H9 (cell line): ENCODE measurements at regions not wholly inside any gene's neighbourhood (a gene's known extent, or its start where the extent isn't known, plus 50 kb on each side); places are given as distances from the start of the nearest gene placed in this dataset.

Experiments used
- DNase-seq: peaks from one replicate; pipeline ENCODE4 v3.0.0-alpha.2; 2017
- H2AFZ ChIP-seq: one replicate; pipeline ENCODE4 v1.6.1; 2013; ENCODE audit warnings: mild to moderate bottlenecking, low read length, control low read depth, moderate library complexity
- H2AK5ac ChIP-seq: 2 replicates; pipeline ENCODE4 v1.6.1; 2013; ENCODE audit warnings: low read length, control low read depth, mixed read lengths; ENCODE audit not compliant: insufficient read length
- H2BK120ac ChIP-seq: one replicate; pipeline ENCODE4 v1.6.1; 2013; ENCODE audit warnings: low read depth, mild to moderate bottlenecking, low read length, control low read depth, inconsistent platforms; ENCODE audit not compliant: poor library complexity, severe bottlenecking
- H2BK12ac ChIP-seq: 2 replicates; pipeline ENCODE4 v1.6.1; 2013; ENCODE audit warnings: low read length, control low read depth, mixed read lengths, low read depth; ENCODE audit not compliant: insufficient read length
- H2BK15ac ChIP-seq: 2 replicates; pipeline ENCODE4 v1.6.1; 2013; ENCODE audit warnings: low read depth, low read length, control low read depth
- H2BK20ac ChIP-seq: one replicate; pipeline ENCODE4 v1.6.1; 2013; ENCODE audit warnings: low read depth, mild to moderate bottlenecking, low read length, control low read depth, inconsistent platforms; ENCODE audit not compliant: poor library complexity, severe bottlenecking
- H2BK5ac ChIP-seq: 2 replicates; pipeline ENCODE4 v1.6.1; 2013; ENCODE audit warnings: low read length, control low read depth, mixed read lengths; ENCODE audit not compliant: insufficient read length
- H3K14ac ChIP-seq: 2 replicates; pipeline ENCODE4 v1.6.1; 2013; ENCODE audit warnings: low read length, control low read depth; ENCODE audit not compliant: insufficient read depth
- H3K18ac ChIP-seq: 2 replicates; pipeline ENCODE4 v1.6.1; 2013; ENCODE audit warnings: low read depth, mild to moderate bottlenecking, mixed read lengths, low read length, control low read depth; ENCODE audit not compliant: insufficient read length
- H3K23ac ChIP-seq: 2 replicates; pipeline ENCODE4 v1.6.1; 2013; ENCODE audit warnings: low read length, control low read depth, mixed read lengths, low read depth; ENCODE audit not compliant: insufficient read length
- H3K23me2 ChIP-seq: 2 replicates; pipeline ENCODE4 v1.6.1; 2013; ENCODE audit warnings: low read depth, mild to moderate bottlenecking, mixed read lengths, low read length, control low read depth; ENCODE audit not compliant: insufficient read length, poor library complexity, severe bottlenecking
- H3K27ac ChIP-seq: 2 replicates; pipeline ENCODE4 v1.5.1; 2013; ENCODE audit warnings: low read length, control low read depth, mixed read lengths, low read depth; ENCODE audit not compliant: insufficient read length
- H3K27me3 ChIP-seq: 2 replicates; pipeline ENCODE4 v1.6.1; 2013; ENCODE audit warnings: low read length, control low read depth, inconsistent platforms; ENCODE audit not compliant: insufficient read depth
- H3K4ac ChIP-seq: 2 replicates; pipeline ENCODE4 v1.6.1; 2013; ENCODE audit warnings: low read depth, mild to moderate bottlenecking, control low read depth, inconsistent platforms, low read length, moderate library complexity
- H3K4me1 ChIP-seq: 2 replicates; pipeline ENCODE4 v1.6.1; 2013; ENCODE audit warnings: low read length, control low read depth, inconsistent platforms; ENCODE audit not compliant: insufficient read depth
- H3K4me2 ChIP-seq: 2 replicates; pipeline ENCODE4 v1.6.1; 2013; ENCODE audit warnings: low read length, control low read depth, mixed read lengths; ENCODE audit not compliant: insufficient read length, insufficient read depth
- H3K56ac ChIP-seq: 2 replicates; pipeline ENCODE4 v1.6.1; 2013; ENCODE audit warnings: low read depth, mild to moderate bottlenecking, mixed read lengths, low read length, control low read depth; ENCODE audit not compliant: insufficient read length
- H3K79me1 ChIP-seq: 2 replicates; pipeline ENCODE4 v1.6.1; 2013; ENCODE audit warnings: low read depth, mild to moderate bottlenecking, moderate library complexity, low read length, control low read depth, inconsistent platforms; ENCODE audit not compliant: insufficient read depth, poor library complexity, severe bottlenecking
- H3K79me2 ChIP-seq: 2 replicates; pipeline ENCODE4 v1.6.1; 2013; ENCODE audit warnings: low read length, control low read depth, inconsistent platforms; ENCODE audit not compliant: insufficient read depth
- H3K9ac ChIP-seq: 2 replicates; pipeline ENCODE4 v1.6.1; 2013; ENCODE audit warnings: low read length, control low read depth, mixed read lengths; ENCODE audit not compliant: insufficient read length; ENCODE audit errors: extremely low read depth
- H3K9me3 ChIP-seq: one replicate; pipeline ENCODE4 v1.6.1; 2013; ENCODE audit warnings: low read depth, low read length, inconsistent platforms; ENCODE audit not compliant: control insufficient read depth
- H3T11ph ChIP-seq: one replicate; pipeline ENCODE4 v1.6.1; 2013; ENCODE audit warnings: mild to moderate bottlenecking, low read length, control low read depth, inconsistent platforms
- H4K20me1 ChIP-seq: one replicate; pipeline ENCODE4 v1.6.1; 2013; ENCODE audit not compliant: control insufficient read depth, insufficient read length, insufficient read depth
- H4K5ac ChIP-seq: 2 replicates; pipeline ENCODE4 v1.6.1; 2013; ENCODE audit warnings: low read depth, mild to moderate bottlenecking, mixed read lengths, low read length, control low read depth; ENCODE audit not compliant: insufficient read length
- H4K8ac ChIP-seq: replicated peaks from 2 replicates; pipeline ENCODE4 v1.6.1; 2013; ENCODE audit warnings: low read length, control low read depth, mixed read lengths, low read depth; ENCODE audit not compliant: insufficient read length
- H4K91ac ChIP-seq: 2 replicates; pipeline ENCODE4 v1.6.1; 2013; ENCODE audit warnings: low read depth, mild to moderate bottlenecking, moderate library complexity, mixed read lengths, low read length, control low read depth; ENCODE audit not compliant: insufficient read length
- H3K27ac Mint-ChIP-seq, 3 experiments: 2 replicates in 2 of 3; 3 replicates in 1 of 3; pipeline ENCODE4 v1.8.0; 2020 to 2021; ENCODE audit warnings: mixed read lengths in 3 of 3, mild to moderate bottlenecking in 1 of 3, moderate library complexity in 1 of 3
- H3K27me3 Mint-ChIP-seq: 2 replicates; pipeline ENCODE4 v1.8.0; 2021; ENCODE audit warnings: low read depth, mild to moderate bottlenecking, moderate library complexity, mixed read lengths
- H3K36me3 Mint-ChIP-seq, 3 experiments: 2 replicates in 2 of 3; 3 replicates in 1 of 3; pipeline ENCODE4 v1.8.0; 2020 to 2021; ENCODE audit warnings: low read depth in 3 of 3, mixed read lengths in 3 of 3; ENCODE audit not compliant: insufficient read depth in 1 of 3
- H3K4me1 Mint-ChIP-seq, 2 experiments: 2 replicates each; pipeline ENCODE4 v1.8.0; 2020; ENCODE audit warnings: mixed read lengths in 2 of 2
- H3K4me3 Mint-ChIP-seq, 2 experiments: 2 replicates in 1 of 2; 3 replicates in 1 of 2; pipeline ENCODE4 v1.8.0; 2020 to 2021; ENCODE audit warnings: mild to moderate bottlenecking in 2 of 2, mixed read lengths in 2 of 2, moderate library complexity in 1 of 2
- H3K9me3 Mint-ChIP-seq, 2 experiments: 2 replicates in 1 of 2; 3 replicates in 1 of 2; pipeline ENCODE4 v1.8.0; 2020; ENCODE audit warnings: mild to moderate bottlenecking in 2 of 2, mixed read lengths in 2 of 2, moderate library complexity in 1 of 2
- CTCF ChIP-seq: fragments of 200-600 bp; sonication (generic); conservative IDR thresholded peaks from 3 replicates; pipeline ENCODE4 v1.8.0; 2021; ENCODE audit warnings: antibody characterized with exemption, mild to moderate bottlenecking
- WGBS: extraction: QIAGEN DNeasy Blood & Tissue Kit; methylation state at CpG from one replicate; pipeline ENCODE4 v1.1.7; 2013; ENCODE audit warnings: missing lambda C conversion rate, low lambda C conversion rate, mixed read lengths; ENCODE audit not compliant: insufficient read length; ENCODE audit errors: extremely low coverage; 5-methylcytosine and 5-hydroxymethylcytosine counted together

GRCh38 chr2:153221087-153221486, 257.5 kb downstream of the RPRM start:
- Histone ChIP-seq H3K27ac (no peak overlapping the region), H3K23me2 (no peaks in the 10 kb centered on the region), H3K9me3 (no peaks in the 10 kb centered on the region), H2AFZ (no peak overlapping the region), H4K8ac (no peak overlapping the region), H4K20me1 (no peaks in the 10 kb centered on the region), H2BK15ac (no peak overlapping the region), H3K4me1 (no peaks in the 10 kb centered on the region), H4K91ac (no peak overlapping the region), H3K79me1 (no peaks in the 10 kb centered on the region), H3K9ac (no peak overlapping the region), H2BK20ac (no peak overlapping the region), H3K4ac (no peak overlapping the region), H3K4me2 (no peak overlapping the region), H2BK120ac (no peak overlapping the region), H3K14ac (no peak overlapping the region), H3K27me3 (no peaks in the 10 kb centered on the region), H2BK12ac (no peak overlapping the region), H3K56ac (no peak overlapping the region), H4K5ac (no peak overlapping the region), H2BK5ac (no peak overlapping the region), H3K23ac (no peak overlapping the region), H2AK5ac (no peak overlapping the region), H3K79me2 (no peaks in the 10 kb centered on the region), H3K18ac (no peak overlapping the region), H3T11ph (no peak overlapping the region)
- no peak for TF ChIP-seq CTCF
- H3K27ac Mint-ChIP-seq = no peak overlapping the region
- no peaks in the 10 kb centered on the region for H3K27me3 Mint-ChIP-seq
- H3K4me1 Mint-ChIP-seq = no peaks in the 10 kb centered on the region
- no CpG with 5 or more reads among the region's 9 CpGs for WGBS
- H3K9me3 Mint-ChIP-seq = peaks cover 9 to 10% of the 10 kb centered on the region in 2 experiments; a peak in 4 of 5 replicates
- H3K4me3 Mint-ChIP-seq = no peak overlapping the region
- peaks cover 0 to 11% (median 4%) of the 10 kb centered on the region in 3 experiments; a peak in 3 of 7 replicates for H3K36me3 Mint-ChIP-seq
- DNase-seq = no peak
